ENCODE measurements at regions not wholly inside any gene's neighbourhood (a gene's known extent, or its start where the extent isn't known, plus 50 kb on each side); places are given as distances from the start of the nearest gene placed in this dataset.

DNA sequence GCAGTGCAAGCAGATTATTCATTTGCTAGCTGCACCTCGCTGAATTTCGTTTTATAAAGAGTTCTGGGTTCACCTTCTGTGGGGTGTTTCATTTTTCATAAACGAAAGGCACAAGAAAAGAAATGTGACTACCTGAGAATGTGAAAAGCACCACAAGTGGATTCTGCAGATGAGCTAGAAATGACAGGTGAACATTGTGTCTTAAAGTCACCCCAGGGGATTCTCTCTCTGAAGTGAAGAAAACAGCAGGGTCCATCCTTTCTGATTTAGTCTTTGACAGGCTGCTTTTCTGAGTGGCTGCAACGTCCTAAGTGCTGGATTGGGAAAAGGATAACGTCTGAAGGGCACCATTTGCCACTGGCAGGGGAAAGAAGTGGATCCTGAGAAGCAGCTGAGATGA, 469.3 kb downstream of the SPATA31D1 start:
- no peaks in the 10 kb centered on the region for H3K36me3 ChIP-seq (replicated peaks in 1 of 2; ENCODE audit: control insufficient read depth in 1 of 2, insufficient read depth in 2 of 2, low read length in 2 of 2)
- H3K9me3 ChIP-seq (replicated peaks in 1 of 2; ENCODE audit: control insufficient read depth in 1 of 2, insufficient read depth in 1 of 2, low read length in 2 of 2), result no peaks in the 10 kb centered on the region
- no peak overlapping the region for H2AFZ ChIP-seq (ENCODE audit: insufficient read depth, low read depth, low read length, poor library complexity, severe bottlenecking)
- DNase-seq, result no peak
- H4K20me1 ChIP-seq (ENCODE audit: insufficient read depth, low read length), result no peaks in the 10 kb centered on the region
- TF ChIP-seq, protein P1, sequence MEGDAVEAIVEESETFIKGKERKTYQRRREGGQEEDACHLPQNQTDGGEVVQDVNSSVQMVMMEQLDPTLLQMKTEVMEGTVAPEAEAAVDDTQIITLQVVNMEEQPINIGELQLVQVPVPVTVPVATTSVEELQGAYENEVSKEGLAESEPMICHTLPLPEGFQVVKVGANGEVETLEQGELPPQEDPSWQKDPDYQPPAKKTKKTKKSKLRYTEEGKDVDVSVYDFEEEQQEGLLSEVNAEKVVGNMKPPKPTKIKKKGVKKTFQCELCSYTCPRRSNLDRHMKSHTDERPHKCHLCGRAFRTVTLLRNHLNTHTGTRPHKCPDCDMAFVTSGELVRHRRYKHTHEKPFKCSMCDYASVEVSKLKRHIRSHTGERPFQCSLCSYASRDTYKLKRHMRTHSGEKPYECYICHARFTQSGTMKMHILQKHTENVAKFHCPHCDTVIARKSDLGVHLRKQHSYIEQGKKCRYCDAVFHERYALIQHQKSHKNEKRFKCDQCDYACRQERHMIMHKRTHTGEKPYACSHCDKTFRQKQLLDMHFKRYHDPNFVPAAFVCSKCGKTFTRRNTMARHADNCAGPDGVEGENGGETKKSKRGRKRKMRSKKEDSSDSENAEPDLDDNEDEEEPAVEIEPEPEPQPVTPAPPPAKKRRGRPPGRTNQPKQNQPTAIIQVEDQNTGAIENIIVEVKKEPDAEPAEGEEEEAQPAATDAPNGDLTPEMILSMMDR (IDR thresholded peaks at IDR 0.05), result no peak
- H3K4me3 Mint-ChIP-seq, result no peak overlapping the region
- H3K9me3 Mint-ChIP-seq, result peaks cover 0 to 7% (median 4%) of the 10 kb centered on the region in 7 donors
- 85% methylated on average over 5 of the region's 5 CpGs for WGBS (ENCODE audit: insufficient coverage)
- H3K27ac Mint-ChIP-seq, result no peak overlapping the region
- no peaks in the 10 kb centered on the region for H3K27me3 ChIP-seq (ENCODE audit: control insufficient read depth in 2 of 2, insufficient read depth in 2 of 2, low read length in 2 of 2)
- no peak overlapping the region for H3K9ac ChIP-seq (ENCODE audit: insufficient read depth, low read length, poor library complexity, severe bottlenecking)
- no peaks in the 10 kb centered on the region for H3K4me1 Mint-ChIP-seq
- H3K4me3 ChIP-seq (replicated peaks in 1 of 3; ENCODE audit: low read depth in 2 of 3, low read length in 3 of 3), result no peak overlapping the region
- H3K4me2 ChIP-seq (replicated peaks; ENCODE audit: extremely low read depth, low read length, poor library complexity, severe bottlenecking), result no peak overlapping the region
- intact Hi-C loops (cut with micrococcal nuclease), result no loop called here
- no peaks in the 10 kb centered on the region for H3K36me3 Mint-ChIP-seq
- no peak overlapping the region for H3K27ac ChIP-seq (ENCODE audit: low read depth in 1 of 2, low read length in 2 of 2)
- no peaks in the 10 kb centered on the region for H3K79me2 ChIP-seq (ENCODE audit: insufficient read depth, low read length)
- no peaks in the 10 kb centered on the region for H3K4me1 ChIP-seq (ENCODE audit: control insufficient read depth in 1 of 2, insufficient read depth in 2 of 2, low read length in 2 of 2)
- no peaks in the 10 kb centered on the region for H3K27me3 Mint-ChIP-seq (ENCODE audit: low read depth in 3 of 3)

DNA sequence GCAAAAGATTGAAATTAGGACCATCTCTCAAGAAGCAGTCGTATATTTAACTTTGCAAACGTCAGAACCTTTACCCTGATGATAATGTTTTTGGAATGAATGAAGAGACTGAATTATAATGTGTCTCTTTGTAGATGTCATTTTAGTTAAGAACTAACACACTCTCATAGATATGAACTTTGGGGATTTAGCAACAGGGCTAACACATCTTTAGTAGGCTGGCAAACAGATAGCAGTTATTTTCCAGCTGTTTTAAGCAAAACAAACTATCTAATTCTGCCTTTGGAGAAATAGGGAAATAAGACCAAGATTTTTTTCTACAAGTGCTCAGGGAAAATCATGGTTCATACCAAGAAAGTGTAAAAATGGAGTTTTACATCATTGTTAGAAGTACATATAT, 469.7 kb downstream of the SPATA31D1 start:
- Mint-ChIP-seq H3K36me3 (no peaks in the 10 kb centered on the region), H3K4me3 (no peak overlapping the region), H3K27ac (no peak overlapping the region), H3K4me1 (no peaks in the 10 kb centered on the region), H3K27me3 (ENCODE audit: low read depth in 3 of 3) (no peaks in the 10 kb centered on the region), H3K9me3 (peaks cover 0 to 7% (median 4%) of the 10 kb centered on the region in 7 donors)
- Histone ChIP-seq H3K9ac (ENCODE audit: insufficient read depth, low read length, poor library complexity, severe bottlenecking) (no peak overlapping the region), H4K20me1 (ENCODE audit: insufficient read depth, low read length) (no peaks in the 10 kb centered on the region), H3K9me3 (replicated peaks in 1 of 2; ENCODE audit: control insufficient read depth in 1 of 2, insufficient read depth in 1 of 2, low read length in 2 of 2) (no peaks in the 10 kb centered on the region), H3K4me2 (replicated peaks; ENCODE audit: extremely low read depth, low read length, poor library complexity, severe bottlenecking) (no peak overlapping the region), H3K4me1 (ENCODE audit: control insufficient read depth in 1 of 2, insufficient read depth in 2 of 2, low read length in 2 of 2) (no peaks in the 10 kb centered on the region), H3K79me2 (ENCODE audit: insufficient read depth, low read length) (no peaks in the 10 kb centered on the region), H2AFZ (ENCODE audit: insufficient read depth, low read depth, low read length, poor library complexity, severe bottlenecking) (no peak overlapping the region), H3K27me3 (ENCODE audit: control insufficient read depth in 2 of 2, insufficient read depth in 2 of 2, low read length in 2 of 2) (no peaks in the 10 kb centered on the region), H3K36me3 (replicated peaks in 1 of 2; ENCODE audit: control insufficient read depth in 1 of 2, insufficient read depth in 2 of 2, low read length in 2 of 2) (no peaks in the 10 kb centered on the region), H3K27ac (ENCODE audit: low read depth in 1 of 2, low read length in 2 of 2) (no peak overlapping the region), H3K4me3 (replicated peaks in 1 of 3; ENCODE audit: low read depth in 2 of 3, low read length in 3 of 3) (no peak overlapping the region)
- no CpG with 5 or more reads among the region's 2 CpGs for WGBS (ENCODE audit: insufficient coverage)
- TF ChIP-seq, protein P1 (IDR thresholded peaks at IDR 0.05), result no peak
- intact Hi-C loops (cut with micrococcal nuclease), result no loop called here
- DNase-seq, result no peak

Measured in CD14-positive monocyte (primary cell).